Smooth muscle cell of the brain vasculature (primary cell): ENCODE measurements at regions not wholly inside any gene's neighbourhood (a gene's known extent, or its start where the extent isn't known, plus 50 kb on each side); places are given as distances from the start of the nearest gene placed in this dataset.

Experiments used
- DNase-seq: peaks from one replicate; pipeline ENCODE4 v3.0.0-alpha.2; 2012; ENCODE audit warnings: low read depth, low spot score

- no peak for DNase-seq
These were observed 201.1 kb upstream of the MVB12B start for GRCh38 chr9:126125577-126125976.

- DNase-seq, result no peak
These were observed 200.6 kb upstream of the MVB12B start for GRCh38 chr9:126125992-126126409.

GRCh38 chr9:126126807-126127206 lies 199.8 kb upstream of the MVB12B start:
- DNase-seq, result no peak

- DNase-seq, result no peak
These were observed 199.0 kb upstream of the MVB12B start for GRCh38 chr9:126127591-126127990.

- no peak for DNase-seq
These were observed 198.0 kb upstream of the MVB12B start for GRCh38 chr9:126128494-126129142.

- no peak for DNase-seq
These were observed 195.3 kb upstream of the MVB12B start for GRCh38 chr9:126131066-126132010.

GRCh38 chr9:126132746-126133145 lies 193.9 kb upstream of the MVB12B start:
- DNase-seq, result no peak

- DNase-seq, result no peak
These were observed 182.4 kb upstream of the MVB12B start for GRCh38 chr9:126144196-126144595.

GRCh38 chr9:126144603-126145456 lies 181.8 kb upstream of the MVB12B start:
- DNase-seq, result no peak

GRCh38 chr9:126145887-126146253 lies 180.8 kb upstream of the MVB12B start:
- no peak for DNase-seq

GRCh38 chr9:126146254-126147145 lies 180.1 kb upstream of the MVB12B start:
- no peak for DNase-seq

GRCh38 chr9:126147186-126147935 lies 179.3 kb upstream of the MVB12B start:
- no peak for DNase-seq

GRCh38 chr9:126147936-126148870 lies 178.4 kb upstream of the MVB12B start:
- DNase-seq, result no peak

GRCh38 chr9:126148994-126149393 lies 177.6 kb upstream of the MVB12B start:
- DNase-seq, result no peak

GRCh38 chr9:126149661-126150060 lies 177.0 kb upstream of the MVB12B start:
- no peak for DNase-seq

GRCh38 chr9:126150411-126151030 lies 176.1 kb upstream of the MVB12B start:
- no peak for DNase-seq

- DNase-seq, result no peak
These were observed 175.5 kb upstream of the MVB12B start for GRCh38 chr9:126151031-126151685.

GRCh38 chr9:126151686-126152134 lies 174.9 kb upstream of the MVB12B start:
- DNase-seq, result no peak
